BE2C (cell line): ENCODE measurements at regions not wholly inside any gene's neighbourhood (a gene's known extent, or its start where the extent isn't known, plus 50 kb on each side); places are given as distances from the start of the nearest gene placed in this dataset.
"Not testable (repeated sequence)": the region's sequence is repeated elsewhere in the genome, so short reads cannot be mapped to it uniquely, and the experiment has no call there.

Source experiments
- DNase-seq: peaks from one replicate; pipeline ENCODE4 v3.0.0-alpha.2; 2020
- H3K27me3 ChIP-seq: fragments of 250-450 bp; sonication (Bioruptor Pico); 2 replicates; pipeline ENCODE4 v1.5.1; 2020; ENCODE audit warnings: mild to moderate bottlenecking
- H3K36me3 ChIP-seq: fragments of 250-450 bp; sonication (Bioruptor Pico); 2 replicates; pipeline ENCODE4 v1.5.1; 2020; ENCODE audit warnings: mild to moderate bottlenecking
- H3K4me1 ChIP-seq: fragments of 250-450 bp; sonication (Bioruptor Pico); 2 replicates; pipeline ENCODE4 v1.5.1; 2020
- H3K4me3 ChIP-seq: 2 replicates; pipeline ENCODE4 v1.5.1; 2011; ENCODE audit warnings: low read depth, low read length
- H3K9me3 ChIP-seq: fragments of 250-450 bp; sonication (Bioruptor Pico); 2 replicates; pipeline ENCODE4 v1.5.1; 2020
- TF ChIP-seq, protein P1 (sequence below): IDR thresholded peaks from 2 replicates; pipeline ENCODE4 v1.5.1; 2012; ENCODE audit warnings: mild to moderate bottlenecking, low read depth, low read length

DNA sequence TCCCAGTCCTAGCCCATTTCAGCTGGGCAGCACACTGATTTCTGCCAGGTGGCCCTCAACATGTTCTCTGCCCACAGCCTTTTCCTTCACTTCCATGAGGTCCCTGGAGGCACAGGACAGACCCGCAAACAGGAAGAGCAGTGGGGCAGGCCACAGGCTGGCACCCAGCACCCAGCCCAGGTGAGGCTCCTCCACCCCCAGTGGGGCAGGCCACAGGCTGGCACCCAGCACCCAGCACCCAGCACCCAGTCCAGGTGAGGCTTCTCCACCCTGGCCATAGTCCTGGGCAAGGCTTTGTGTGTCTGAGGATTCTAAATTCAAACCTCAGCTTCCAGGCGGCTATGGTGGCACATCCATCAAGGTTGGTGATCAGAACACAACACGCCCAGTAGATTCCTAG is 1413.0 kb downstream of the BRD1 start:
- H3K27me3 ChIP-seq = no peaks in the 10 kb centered on the region
- H3K4me1 ChIP-seq = no peaks in the 10 kb centered on the region
- no peaks in the 10 kb centered on the region for H3K9me3 ChIP-seq
- H3K36me3 ChIP-seq = no peaks in the 10 kb centered on the region
- TF ChIP-seq, protein P1, sequence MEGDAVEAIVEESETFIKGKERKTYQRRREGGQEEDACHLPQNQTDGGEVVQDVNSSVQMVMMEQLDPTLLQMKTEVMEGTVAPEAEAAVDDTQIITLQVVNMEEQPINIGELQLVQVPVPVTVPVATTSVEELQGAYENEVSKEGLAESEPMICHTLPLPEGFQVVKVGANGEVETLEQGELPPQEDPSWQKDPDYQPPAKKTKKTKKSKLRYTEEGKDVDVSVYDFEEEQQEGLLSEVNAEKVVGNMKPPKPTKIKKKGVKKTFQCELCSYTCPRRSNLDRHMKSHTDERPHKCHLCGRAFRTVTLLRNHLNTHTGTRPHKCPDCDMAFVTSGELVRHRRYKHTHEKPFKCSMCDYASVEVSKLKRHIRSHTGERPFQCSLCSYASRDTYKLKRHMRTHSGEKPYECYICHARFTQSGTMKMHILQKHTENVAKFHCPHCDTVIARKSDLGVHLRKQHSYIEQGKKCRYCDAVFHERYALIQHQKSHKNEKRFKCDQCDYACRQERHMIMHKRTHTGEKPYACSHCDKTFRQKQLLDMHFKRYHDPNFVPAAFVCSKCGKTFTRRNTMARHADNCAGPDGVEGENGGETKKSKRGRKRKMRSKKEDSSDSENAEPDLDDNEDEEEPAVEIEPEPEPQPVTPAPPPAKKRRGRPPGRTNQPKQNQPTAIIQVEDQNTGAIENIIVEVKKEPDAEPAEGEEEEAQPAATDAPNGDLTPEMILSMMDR = no peak
- DNase-seq = no peak
- no peak overlapping the region for H3K4me3 ChIP-seq

DNA sequence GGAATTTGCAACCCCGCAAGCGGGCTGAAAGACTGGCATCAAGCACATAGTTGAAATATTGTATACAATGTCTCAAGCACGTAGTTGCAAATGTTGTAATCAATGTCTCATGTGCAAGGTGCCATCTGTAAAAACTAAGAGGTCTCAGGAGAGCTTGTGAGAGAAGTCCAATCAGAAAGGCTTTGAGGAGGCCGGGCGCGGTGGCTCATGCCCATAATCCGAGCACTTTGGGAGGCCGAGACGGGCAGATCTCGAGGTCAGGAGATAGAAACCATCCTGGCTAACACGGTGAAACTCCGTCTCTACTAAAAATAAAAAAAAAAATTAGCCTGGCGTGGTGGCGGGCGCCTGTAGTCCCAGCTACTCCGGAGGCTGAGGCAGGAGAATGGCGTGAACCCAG is 1414.7 kb downstream of the BRD1 start:
- H3K27me3 ChIP-seq, H3K4me3 ChIP-seq, H3K9me3 ChIP-seq, DNase-seq, H3K36me3 ChIP-seq, H3K4me1 ChIP-seq: not testable (repeated sequence)

DNA sequence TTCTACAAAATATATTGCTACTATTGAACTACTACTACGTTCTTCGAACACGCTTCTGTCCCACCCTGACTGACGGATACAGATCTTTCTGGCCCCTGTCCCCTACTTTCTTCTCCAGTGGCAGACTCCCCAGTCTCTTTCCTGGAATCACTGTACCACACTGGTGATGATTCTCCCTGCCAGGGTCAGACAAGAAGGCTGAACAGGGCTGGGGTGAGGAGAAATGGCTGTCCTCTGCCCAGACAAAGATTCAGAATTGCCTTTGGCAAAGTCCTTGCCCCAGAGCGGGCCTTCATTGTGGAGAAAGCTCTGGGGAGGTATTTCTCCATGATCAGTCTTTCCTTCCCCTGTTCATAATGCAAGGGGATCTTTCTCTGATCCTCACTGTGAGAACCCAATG is 1417.1 kb downstream of the BRD1 start:
- H3K36me3 ChIP-seq = no peaks in the 10 kb centered on the region
- no peak overlapping the region for H3K4me3 ChIP-seq
- no peaks in the 10 kb centered on the region for H3K9me3 ChIP-seq
- no peaks in the 10 kb centered on the region for H3K27me3 ChIP-seq
- DNase-seq = no peak
- TF ChIP-seq, protein P1 = no peak
- no peaks in the 10 kb centered on the region for H3K4me1 ChIP-seq

DNA sequence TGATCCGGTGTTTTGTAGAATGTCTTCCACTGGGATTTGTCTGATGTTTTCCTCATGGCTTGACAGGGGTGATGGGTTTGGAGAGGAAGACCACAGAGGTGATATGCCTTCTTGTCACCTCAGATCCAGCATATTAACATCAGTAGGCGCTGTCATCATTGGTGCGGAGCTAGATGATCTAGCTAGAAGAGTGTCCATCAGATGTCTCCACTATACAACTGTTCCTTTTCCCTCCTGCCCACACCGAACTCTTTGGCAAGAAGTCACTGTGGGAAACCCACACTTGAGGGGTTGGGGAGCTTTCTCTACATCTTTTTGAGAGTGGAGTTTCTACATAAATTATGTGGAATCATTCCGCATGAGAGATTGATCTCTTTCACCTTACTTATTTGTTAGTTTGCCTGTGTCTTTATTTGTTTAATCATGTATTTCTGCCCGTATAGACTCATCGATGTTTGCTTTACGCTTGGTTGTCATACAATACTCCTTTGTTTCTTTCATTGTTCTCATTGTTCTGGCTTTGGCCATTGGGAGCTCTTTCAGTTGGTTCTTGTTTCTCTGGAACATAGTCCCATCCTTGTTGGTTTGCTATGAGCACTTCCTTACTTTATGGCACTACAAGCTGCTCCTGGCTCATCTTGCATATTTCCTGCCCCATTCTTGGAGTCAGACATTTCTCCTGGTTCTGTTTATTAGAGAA is 1420.3 kb downstream of the BRD1 start:
- Histone ChIP-seq H3K4me3 (no peak overlapping the region), H3K36me3 (no peaks in the 10 kb centered on the region), H3K9me3 (peaks cover 5% of the 10 kb centered on the region; the same call in 1 of the 2 replicates), H3K27me3 (no peaks in the 10 kb centered on the region), H3K4me1 (no peaks in the 10 kb centered on the region)
- no peak for DNase-seq
- TF ChIP-seq, protein P1 = no peak

DNA sequence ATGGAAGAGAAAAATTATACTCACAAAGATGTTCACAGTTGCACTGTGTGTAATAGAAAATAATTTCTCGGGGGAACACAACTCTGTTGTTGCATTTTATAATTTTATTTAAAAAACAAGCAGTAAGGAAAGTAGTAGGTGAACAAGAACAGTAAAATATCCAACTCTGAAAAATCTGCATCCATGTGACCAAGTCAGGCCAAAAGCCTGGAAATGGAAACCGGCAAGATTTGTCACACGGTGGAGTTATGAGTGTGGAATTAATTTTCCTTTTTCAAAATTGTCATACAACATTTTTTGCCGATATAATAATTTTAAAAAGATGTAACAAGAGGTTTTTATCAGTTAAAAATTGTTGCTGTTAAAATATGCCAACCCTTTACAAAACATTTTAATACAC is 1421.5 kb downstream of the BRD1 start:
- TF ChIP-seq, protein P1 = no peak

DNA sequence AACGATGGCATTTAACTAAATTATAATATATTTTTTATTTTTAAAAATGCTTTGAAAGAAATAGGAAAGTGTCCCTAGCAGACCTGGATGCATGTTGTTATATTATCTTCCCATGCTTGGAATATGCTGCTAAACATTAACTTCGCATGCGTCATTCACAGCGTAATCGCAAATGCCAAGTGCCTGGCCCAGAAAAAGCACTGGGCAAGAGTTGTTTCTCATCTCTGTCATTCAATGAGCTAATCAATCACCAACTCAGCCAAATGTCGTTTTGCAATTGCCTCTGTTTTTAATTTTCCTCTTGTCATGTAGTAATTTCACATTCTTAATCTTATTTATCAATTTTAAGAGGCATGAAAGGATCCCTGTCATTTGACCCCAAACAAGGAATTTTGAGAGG is 1421.9 kb downstream of the BRD1 start:
- H3K4me3 ChIP-seq = no peak overlapping the region
- TF ChIP-seq, protein P1 = no peak
- peaks cover 5% of the 10 kb centered on the region; the same call in 1 of the 2 replicates for H3K9me3 ChIP-seq
- DNase-seq = no peak
- H3K27me3 ChIP-seq = no peaks in the 10 kb centered on the region
- no peaks in the 10 kb centered on the region for H3K36me3 ChIP-seq
- H3K4me1 ChIP-seq = no peaks in the 10 kb centered on the region

More for the DNA sequence above, 1421.5 kb downstream of the BRD1 start:
- DNase-seq = no peak
- H3K27me3 ChIP-seq = no peaks in the 10 kb centered on the region
- H3K4me3 ChIP-seq = no peak overlapping the region
- H3K36me3 ChIP-seq = no peaks in the 10 kb centered on the region
- H3K9me3 ChIP-seq = peaks cover 5% of the 10 kb centered on the region; the same call in 1 of the 2 replicates
- H3K4me1 ChIP-seq = no peaks in the 10 kb centered on the region
